B cell (primary cell): ENCODE measurements at regions not wholly inside any gene's neighbourhood (a gene's known extent, or its start where the extent isn't known, plus 50 kb on each side); places are given as distances from the start of the nearest gene placed in this dataset.

Experiments used
- ATAC-seq: fragments of 200-7000 bp; cut with Tn5 transposase; one replicate; pipeline ENCODE4 v1.10.0; 2021; ENCODE audit warnings: low read depth, mild to moderate bottlenecking, moderate number of reproducible peaks, moderate library complexity
- CTCF ChIA-PET: fragments of 350-600 bp; sonication (Branson Sonifier 250); formaldehyde crosslinking; loops from one replicate; lab custom pipeline; 2021; ENCODE audit warnings: antibody characterized with exemption, inconsistent platforms; lab: Charles Lee
- POLR2A ChIA-PET: fragments of 350-600 bp; sonication (Branson Sonifier 250); formaldehyde crosslinking; loops from one replicate; lab custom pipeline; 2021; ENCODE audit warnings: antibody characterized with exemption; lab: Charles Lee
- DNase-seq: peaks from one replicate; pipeline ENCODE4 v3.0.0; 2013
- H2AFZ ChIP-seq: 2 replicates; pipeline ENCODE4 v1.6.1; 2012; ENCODE audit warnings: mild to moderate bottlenecking, low read depth, low read length; ENCODE audit not compliant: insufficient read depth, poor library complexity, severe bottlenecking
- H3K27ac ChIP-seq, 2 donors: 1 replicate in 1 of 2; 2 replicates in 1 of 2; pipeline ENCODE4 v1.5.1; 2012 to 2013; ENCODE audit warnings: low read length in 2 of 2, mild to moderate bottlenecking in 2 of 2, moderate library complexity in 1 of 2
- H3K27me3 ChIP-seq, 4 experiments: fragments of 200-600 bp in 1 of 4; sonication (generic) in 1 of 4; replicated peaks in 1 of 4; 1 replicate in 2 of 4; 2 replicates in 2 of 4; pipeline versions ENCODE4 v1.6.1 to v1.7.0; 2013 to 2016; ENCODE audit warnings: low read length in 3 of 4, mild to moderate bottlenecking in 2 of 4, mixed read lengths in 1 of 4, moderate library complexity in 1 of 4; ENCODE audit not compliant: insufficient read depth in 4 of 4, control insufficient read depth in 3 of 4; ENCODE audit errors: control extremely low read depth in 1 of 4
- H3K36me3 ChIP-seq, 2 experiments: replicated peaks in 1 of 2; 1 replicate in 1 of 2; 2 replicates in 1 of 2; pipeline versions ENCODE4 v1.6.1 to v1.7.1; 2013; ENCODE audit warnings: low read length in 1 of 2; ENCODE audit not compliant: insufficient read depth in 2 of 2, control insufficient read depth in 1 of 2; ENCODE audit errors: control extremely low read depth in 1 of 2, extremely low read depth in 1 of 2
- H3K4me1 ChIP-seq, 2 donors: fragments of 200-600 bp in 1 of 2; sonication (generic) in 1 of 2; 1 replicate in 1 of 2; 2 replicates in 1 of 2; pipeline versions ENCODE4 v1.5.1 to v1.6.1; 2013 to 2017; ENCODE audit warnings: low read length in 2 of 2; ENCODE audit not compliant: control insufficient read depth in 2 of 2, insufficient read depth in 2 of 2
- H3K4me2 ChIP-seq: replicated peaks from 2 replicates; pipeline ENCODE3; 2012; ENCODE audit warnings: mild to moderate bottlenecking, low read depth, low read length; ENCODE audit not compliant: poor library complexity, severe bottlenecking
- H3K4me3 ChIP-seq, 5 experiments: fragments of 200-600 bp in 1 of 5; sonication (generic) in 1 of 5; 1 replicate in 3 of 5; 2 replicates in 2 of 5; pipeline versions ENCODE4 v1.5.1 to v1.7.0; 2011 to 2016; ENCODE audit warnings: low read length in 4 of 5, mild to moderate bottlenecking in 4 of 5, low read depth in 2 of 5, control low read depth in 1 of 5, moderate library complexity in 1 of 5; ENCODE audit not compliant: insufficient read depth in 1 of 5; ENCODE audit errors: control extremely low read depth in 1 of 5, extremely low read depth in 1 of 5
- H3K79me2 ChIP-seq: fragments of 200-600 bp; sonication (generic); one replicate; pipeline ENCODE4 v1.6.0; 2016; ENCODE audit warnings: low read length; ENCODE audit not compliant: control insufficient read depth, insufficient read depth
- H3K9ac ChIP-seq: fragments of 200-600 bp; sonication (generic); 2 replicates; pipeline ENCODE4 v1.6.1; 2017; ENCODE audit warnings: mild to moderate bottlenecking, low read length, moderate library complexity
- H3K9me3 ChIP-seq, 3 donors: one replicate each; pipeline versions ENCODE4 v1.6.1 to v1.7.1; 2013; ENCODE audit warnings: low read length in 2 of 3; ENCODE audit not compliant: control insufficient read depth in 2 of 3, insufficient read depth in 1 of 3; ENCODE audit errors: control extremely low read depth in 1 of 3
- H4K20me1 ChIP-seq: 2 replicates; pipeline ENCODE4 v1.6.0; 2012; ENCODE audit warnings: mild to moderate bottlenecking, low read length; ENCODE audit not compliant: insufficient read depth, control insufficient read depth, poor library complexity, severe bottlenecking
- H3K27ac Mint-ChIP-seq: one replicate; pipeline ENCODE4 v1.8.0; 2021; ENCODE audit warnings: mixed read lengths
- H3K27me3 Mint-ChIP-seq: one replicate; pipeline ENCODE4 v1.8.0; 2021; ENCODE audit warnings: mixed read lengths
- H3K4me1 Mint-ChIP-seq: one replicate; pipeline ENCODE4 v1.8.0; 2021; ENCODE audit warnings: mixed read lengths
- H3K4me3 Mint-ChIP-seq: one replicate; pipeline ENCODE4 v1.8.0; 2021; ENCODE audit warnings: mixed read lengths
- H3K9me3 Mint-ChIP-seq: one replicate; pipeline ENCODE4 v1.8.0; 2022; ENCODE audit warnings: mixed read lengths; ENCODE audit not compliant: insufficient read depth
- EZH2 ChIP-seq: IDR thresholded peaks from 2 replicates; pipeline ENCODE4 v1.6.1; 2012; ENCODE audit warnings: borderline replicate concordance, low read depth, mild to moderate bottlenecking, moderate library complexity, low read length; ENCODE audit not compliant: insufficient read depth, poor library complexity, severe bottlenecking
- WGBS: methylation state at CpG from one replicate; pipeline ENCODE4 v1.1.5; 2013; ENCODE audit warnings: missing lambda C conversion rate; ENCODE audit not compliant: insufficient coverage; 5-methylcytosine and 5-hydroxymethylcytosine counted together
- intact Hi-C: fragments of 100-400 bp; cut with micrococcal nuclease; formaldehyde crosslinking; loops from one replicate; pipeline ENCODE4 v1.10.0; 2022
- TF ChIP-seq, protein P1 (sequence below): fragments of 200-600 bp; IDR thresholded peaks from one replicate; pipeline ENCODE4 v1.8.0; 2022; ENCODE audit warnings: antibody characterized with exemption, mild to moderate bottlenecking

DNA sequence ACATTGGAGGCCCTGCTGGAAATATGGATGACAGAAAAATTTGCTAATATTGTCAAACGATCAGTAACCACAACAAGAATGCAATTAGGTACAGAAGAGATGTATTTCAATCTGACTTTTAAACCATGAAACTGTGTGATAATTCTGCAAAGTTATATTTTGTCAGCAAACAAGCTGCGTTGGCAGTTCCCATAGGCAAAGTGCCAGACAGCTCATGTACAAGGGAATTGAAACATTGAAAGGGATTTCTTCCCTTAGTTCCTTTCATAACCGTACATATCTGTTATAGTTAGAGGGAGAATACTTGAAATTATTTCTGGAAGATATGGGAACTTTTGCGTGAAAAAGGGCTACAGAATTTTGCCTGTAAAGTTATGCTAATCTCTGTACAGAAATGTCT, 419.4 kb upstream of the PTGER4 start:
- H2AFZ ChIP-seq = no peak overlapping the region
- DNase-seq = no peak
- H3K4me1 Mint-ChIP-seq = no peaks in the 10 kb centered on the region
- H3K27me3 ChIP-seq = no peaks in the 10 kb centered on the region
- no peaks in the 10 kb centered on the region for H3K27me3 Mint-ChIP-seq
- H3K9me3 ChIP-seq = no peaks in the 10 kb centered on the region
- no peaks in the 10 kb centered on the region for H3K9me3 Mint-ChIP-seq
- no peak for TF ChIP-seq EZH2
- TF ChIP-seq, protein P1, sequence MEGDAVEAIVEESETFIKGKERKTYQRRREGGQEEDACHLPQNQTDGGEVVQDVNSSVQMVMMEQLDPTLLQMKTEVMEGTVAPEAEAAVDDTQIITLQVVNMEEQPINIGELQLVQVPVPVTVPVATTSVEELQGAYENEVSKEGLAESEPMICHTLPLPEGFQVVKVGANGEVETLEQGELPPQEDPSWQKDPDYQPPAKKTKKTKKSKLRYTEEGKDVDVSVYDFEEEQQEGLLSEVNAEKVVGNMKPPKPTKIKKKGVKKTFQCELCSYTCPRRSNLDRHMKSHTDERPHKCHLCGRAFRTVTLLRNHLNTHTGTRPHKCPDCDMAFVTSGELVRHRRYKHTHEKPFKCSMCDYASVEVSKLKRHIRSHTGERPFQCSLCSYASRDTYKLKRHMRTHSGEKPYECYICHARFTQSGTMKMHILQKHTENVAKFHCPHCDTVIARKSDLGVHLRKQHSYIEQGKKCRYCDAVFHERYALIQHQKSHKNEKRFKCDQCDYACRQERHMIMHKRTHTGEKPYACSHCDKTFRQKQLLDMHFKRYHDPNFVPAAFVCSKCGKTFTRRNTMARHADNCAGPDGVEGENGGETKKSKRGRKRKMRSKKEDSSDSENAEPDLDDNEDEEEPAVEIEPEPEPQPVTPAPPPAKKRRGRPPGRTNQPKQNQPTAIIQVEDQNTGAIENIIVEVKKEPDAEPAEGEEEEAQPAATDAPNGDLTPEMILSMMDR = no peak
- WGBS = 83% methylated on average over 2 of the region's 4 CpGs
- ATAC-seq = no peak
- H3K4me3 ChIP-seq = no peak overlapping the region
- CTCF ChIA-PET = no interaction called here
- H3K79me2 ChIP-seq = no peaks in the 10 kb centered on the region
- no peak overlapping the region for H3K27ac ChIP-seq
- H3K4me2 ChIP-seq = no peak overlapping the region
- H3K4me1 ChIP-seq = no peaks in the 10 kb centered on the region
- no peak overlapping the region for H3K27ac Mint-ChIP-seq
- H3K4me3 Mint-ChIP-seq = no peak overlapping the region
- intact Hi-C loops = no loop called here
- no peaks in the 10 kb centered on the region for H3K36me3 ChIP-seq
- no peak overlapping the region for H3K9ac ChIP-seq
- POLR2A ChIA-PET = no interaction called here
- no peaks in the 10 kb centered on the region for H4K20me1 ChIP-seq

DNA sequence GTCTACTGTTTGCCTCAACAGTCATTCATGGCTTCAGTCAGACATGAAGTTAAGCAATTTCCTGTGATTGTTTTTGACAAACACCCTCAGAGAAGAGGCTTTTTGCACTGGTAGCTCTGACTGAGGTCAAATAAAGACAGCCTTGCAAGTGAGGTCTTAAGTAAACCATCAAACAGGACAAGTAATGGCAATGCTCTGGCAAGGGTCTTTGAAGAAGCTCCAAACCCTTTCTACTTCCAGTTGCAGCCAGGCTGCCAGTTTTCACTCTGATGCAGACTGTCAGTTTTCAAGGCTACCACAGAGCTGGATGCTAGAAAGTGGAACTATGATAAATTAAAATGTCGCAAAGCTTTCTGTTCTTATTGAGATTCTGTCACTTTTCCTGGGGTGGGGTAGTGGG, 421.5 kb upstream of the PTGER4 start:
- TF ChIP-seq, protein P1 = no peak
- TF ChIP-seq EZH2 = no peak
- Mint-ChIP-seq H3K9me3 (no peaks in the 10 kb centered on the region), H3K4me1 (no peaks in the 10 kb centered on the region), H3K27ac (no peak overlapping the region), H3K4me3 (no peak overlapping the region), H3K27me3 (no peaks in the 10 kb centered on the region)
- Histone ChIP-seq H4K20me1 (no peaks in the 10 kb centered on the region), H3K4me1 (no peaks in the 10 kb centered on the region), H3K9me3 (no peaks in the 10 kb centered on the region), H3K27me3 (no peaks in the 10 kb centered on the region), H3K36me3 (no peaks in the 10 kb centered on the region), H3K9ac (no peak overlapping the region), H3K4me3 (no peak overlapping the region), H3K79me2 (no peaks in the 10 kb centered on the region), H2AFZ (no peak overlapping the region), H3K27ac (no peak overlapping the region), H3K4me2 (no peak overlapping the region)
- ChIA-PET POLR2A (no interaction called here), CTCF (no interaction called here)
- ATAC-seq (no peak), DNase-seq (no peak)
- intact Hi-C loops = no loop called here
- 71% methylated on average over 1 of the region's 1 CpG for WGBS
